HG03175 (cell line): ENCODE measurements at regions not wholly inside any gene's neighbourhood (a gene's known extent, or its start where the extent isn't known, plus 50 kb on each side); places are given as distances from the start of the nearest gene placed in this dataset.
"Not testable (repeated sequence)": the region's sequence is repeated elsewhere in the genome, so short reads cannot be mapped to it uniquely, and the experiment has no call there.

ENCODE experiments used
- ATAC-seq: cut with Tn5 transposase; IDR thresholded peaks from one replicate; pipeline ENCODE4 v1.9.1; 2021; ENCODE audit warnings: mild to moderate bottlenecking, moderate library complexity; ENCODE audit not compliant: unreplicated experiment

DNA sequence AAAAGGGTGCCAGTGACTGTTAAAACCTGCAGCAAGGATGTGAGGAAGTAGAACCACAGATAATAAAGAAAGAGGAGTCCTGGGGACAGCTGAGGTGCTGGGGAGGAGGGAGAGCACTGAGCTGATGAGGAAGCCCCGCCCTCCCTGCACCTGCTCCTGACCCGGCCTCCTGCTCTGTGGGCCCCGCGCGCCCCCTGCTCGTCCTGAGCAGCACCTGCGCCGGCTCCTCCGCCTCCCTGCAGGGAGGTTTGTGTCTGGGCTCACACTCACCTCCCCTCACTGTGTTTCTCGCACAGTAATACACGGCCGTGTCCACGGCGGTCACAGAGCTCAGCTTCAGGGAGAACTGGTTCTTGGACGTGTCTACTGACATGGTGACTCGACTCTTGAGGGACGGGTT, 797.6 kb downstream of the TMEM121 start:
- not testable (repeated sequence) for ATAC-seq

DNA sequence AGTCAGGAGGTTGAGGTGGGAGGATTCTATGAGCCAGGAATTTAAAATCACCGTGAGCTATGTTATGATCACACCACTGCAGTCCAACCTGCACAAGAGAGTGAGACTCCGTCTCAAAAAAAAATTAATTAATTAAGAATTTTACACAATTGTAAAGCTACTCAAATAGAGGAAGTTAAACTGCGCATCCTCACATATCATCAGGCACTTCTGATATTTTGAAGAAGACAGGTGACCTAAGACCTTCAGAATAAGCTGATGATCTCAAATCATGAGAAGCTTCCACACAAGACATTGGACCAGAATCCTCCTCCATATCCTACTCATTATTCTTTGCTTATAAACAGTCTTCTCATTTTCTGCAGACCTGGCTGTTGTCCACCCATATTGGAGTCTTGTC, 800.9 kb downstream of the TMEM121 start:
- ATAC-seq: no peak

DNA sequence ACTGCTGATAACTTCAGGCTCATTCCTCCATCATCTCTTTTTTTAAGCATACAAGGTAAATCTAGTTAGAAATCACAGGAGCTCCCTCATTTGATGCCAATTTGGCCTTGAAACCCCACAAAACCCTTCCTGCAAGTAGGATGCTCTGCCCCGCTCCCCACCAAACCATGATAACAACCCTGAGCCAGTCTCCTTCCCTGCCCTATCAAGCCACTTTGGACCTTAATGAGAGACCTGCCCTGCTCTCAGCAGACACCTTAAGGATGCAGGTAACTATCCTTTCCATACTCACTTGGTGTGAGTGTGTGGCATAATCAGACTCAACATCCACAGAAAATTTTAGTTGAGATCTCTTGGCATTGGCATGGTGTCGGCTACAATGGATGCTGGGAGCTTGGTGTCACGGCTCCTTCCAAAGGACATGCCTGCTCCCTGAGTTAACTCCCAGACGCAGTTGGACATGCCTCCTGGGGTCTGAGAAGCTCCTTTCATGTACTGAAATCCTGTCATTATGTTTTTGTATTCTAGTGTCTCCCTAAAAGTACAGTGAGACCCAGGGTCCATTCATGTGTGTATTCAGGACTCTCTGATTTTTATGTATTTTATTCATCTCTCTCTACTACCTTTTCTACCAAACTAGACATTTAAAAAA, 801.4 kb downstream of the TMEM121 start:
- ATAC-seq: not testable (repeated sequence)

DNA sequence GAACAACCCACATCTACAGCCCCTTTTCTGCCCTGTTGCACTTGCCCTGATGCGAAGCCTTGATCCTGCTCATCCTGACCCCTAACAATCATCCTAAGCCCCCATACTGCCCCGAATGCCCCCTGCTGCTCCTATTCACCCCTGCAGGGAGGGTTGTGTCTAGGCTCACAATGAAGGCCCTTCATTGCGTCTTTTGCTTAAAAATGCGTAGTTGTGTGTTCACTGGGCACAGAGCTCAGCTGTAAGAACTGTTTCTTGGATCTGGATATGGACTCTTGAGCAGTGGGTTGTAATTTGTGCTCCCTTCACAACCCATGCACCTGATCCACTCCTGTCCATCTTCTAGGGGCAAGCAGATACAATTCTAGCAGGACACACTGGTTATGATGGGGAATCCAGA, 802.9 kb downstream of the TMEM121 start:
- not testable (repeated sequence) for ATAC-seq

DNA sequence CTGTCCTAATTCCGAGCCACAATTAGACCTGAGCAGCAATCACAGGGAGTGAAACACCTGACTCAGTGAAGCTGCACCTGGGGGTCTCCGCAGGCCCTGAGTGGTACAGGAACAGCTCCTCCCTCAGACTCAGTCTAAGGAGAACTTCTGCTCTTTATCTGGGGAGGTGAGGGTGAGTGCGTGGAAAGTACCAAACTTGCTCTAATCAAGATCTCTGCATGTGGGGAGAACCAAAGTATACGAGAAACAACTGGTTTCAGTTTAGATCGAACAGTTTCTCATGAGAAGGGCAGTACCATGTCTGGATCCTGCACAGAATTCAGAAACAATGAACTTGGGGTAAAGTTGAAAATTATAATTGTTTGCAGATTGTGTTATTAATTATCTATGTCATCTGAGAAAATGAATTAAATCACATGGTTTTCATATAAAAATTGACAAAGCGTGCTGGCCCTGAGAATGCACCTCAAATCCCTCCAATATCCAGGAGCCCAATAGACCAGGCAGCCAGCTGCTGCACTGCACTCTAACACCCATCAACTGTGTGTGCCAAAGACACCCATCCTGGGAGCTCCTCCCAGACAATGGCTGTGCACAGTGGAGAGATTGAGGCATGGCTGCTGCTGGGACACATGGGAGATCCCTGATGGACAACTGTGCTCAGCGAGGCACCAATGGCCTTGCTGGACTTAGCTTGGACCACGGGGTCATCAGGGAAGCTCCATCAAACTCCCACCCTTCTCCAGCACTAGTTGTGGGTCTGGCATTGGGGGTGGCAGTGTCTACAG, 803.8 kb downstream of the TMEM121 start:
- ATAC-seq: not testable (repeated sequence)

DNA sequence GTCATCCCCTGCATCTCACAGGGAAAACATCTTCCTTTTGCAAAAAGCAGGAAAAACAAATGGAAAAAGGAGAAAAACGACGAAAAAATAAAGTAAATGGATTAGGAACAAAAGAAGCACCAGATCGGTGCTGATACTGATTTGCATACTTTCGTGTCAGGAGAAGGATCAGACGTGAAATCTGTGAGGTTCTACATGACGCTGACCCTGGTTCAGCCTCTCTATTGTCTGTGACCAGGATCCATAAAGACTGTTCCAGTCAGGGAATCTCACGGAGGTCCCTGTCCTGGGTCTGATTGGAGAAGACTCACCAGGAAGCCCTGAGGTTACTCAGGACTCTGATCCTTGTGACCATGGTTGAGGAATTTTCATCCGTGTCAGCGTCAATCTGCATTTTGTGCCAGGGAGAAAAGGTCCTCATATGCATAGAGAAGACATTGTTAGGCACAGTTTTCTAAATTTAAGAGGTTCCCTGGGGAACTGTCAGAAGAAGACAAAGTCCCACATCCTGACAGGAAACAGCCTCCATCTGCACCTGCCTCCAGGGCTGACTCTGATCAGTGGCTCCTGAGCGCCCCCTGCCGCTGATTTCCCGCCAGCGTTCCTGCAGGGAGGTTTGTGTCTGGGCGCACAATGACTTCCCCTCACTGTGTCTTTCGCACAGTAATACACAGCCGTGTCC, 808.2 kb downstream of the TMEM121 start:
- not testable (repeated sequence) for ATAC-seq

DNA sequence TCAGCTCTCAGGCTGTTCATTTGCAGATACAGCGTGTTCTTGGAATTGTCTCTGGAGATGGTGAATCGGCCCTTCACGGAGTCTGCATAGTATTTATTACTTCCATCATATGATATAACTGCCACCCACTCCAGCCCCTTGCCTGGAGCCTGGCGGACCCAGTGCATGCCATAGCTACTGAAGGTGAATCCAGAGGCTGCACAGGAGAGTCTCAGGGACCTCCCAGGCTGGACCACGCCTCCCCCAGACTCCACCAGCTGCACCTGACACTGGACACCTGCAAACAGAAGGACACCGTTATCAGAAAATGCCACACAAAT, 808.7 kb downstream of the TMEM121 start:
- not testable (repeated sequence) for ATAC-seq

DNA sequence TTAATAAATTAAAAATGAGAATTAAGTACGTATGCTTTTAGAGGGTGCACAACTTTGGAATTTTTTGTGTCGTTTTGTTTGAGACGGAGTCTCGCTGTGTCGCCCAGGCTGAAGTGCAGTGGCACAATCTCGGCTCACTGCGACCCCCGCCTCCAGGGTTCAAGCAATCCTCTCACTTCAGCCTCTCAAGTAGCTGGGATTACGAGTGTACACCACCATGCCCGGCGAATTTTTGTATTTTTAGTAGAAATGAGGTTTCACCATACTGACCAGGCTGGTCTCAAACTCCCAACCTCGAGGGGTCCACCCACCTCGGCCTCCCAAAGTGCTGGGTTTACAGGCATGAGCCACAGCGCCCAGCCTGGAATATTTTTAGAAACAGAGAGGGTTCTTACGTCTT, 812.4 kb downstream of the TMEM121 start:
- ATAC-seq: not testable (repeated sequence)

DNA sequence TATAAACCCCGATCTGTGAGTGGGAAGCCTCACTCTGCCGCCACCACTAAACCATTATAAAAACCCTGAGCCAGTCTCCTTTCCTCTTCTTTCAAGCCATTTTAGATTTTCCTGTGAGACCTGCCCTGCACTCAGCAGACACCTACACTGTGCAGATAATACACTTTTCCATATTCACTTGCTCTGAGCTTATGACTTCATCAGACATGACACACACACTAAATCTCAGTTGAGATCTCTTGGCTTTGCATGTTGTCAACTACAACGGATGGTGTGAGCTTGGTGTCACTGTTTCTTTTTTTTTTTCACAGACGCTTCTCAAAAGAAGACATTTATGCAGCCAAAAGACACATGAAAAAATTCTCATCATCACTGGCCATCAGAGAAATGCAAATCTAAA, 814.3 kb downstream of the TMEM121 start:
- ATAC-seq: not testable (repeated sequence)

DNA sequence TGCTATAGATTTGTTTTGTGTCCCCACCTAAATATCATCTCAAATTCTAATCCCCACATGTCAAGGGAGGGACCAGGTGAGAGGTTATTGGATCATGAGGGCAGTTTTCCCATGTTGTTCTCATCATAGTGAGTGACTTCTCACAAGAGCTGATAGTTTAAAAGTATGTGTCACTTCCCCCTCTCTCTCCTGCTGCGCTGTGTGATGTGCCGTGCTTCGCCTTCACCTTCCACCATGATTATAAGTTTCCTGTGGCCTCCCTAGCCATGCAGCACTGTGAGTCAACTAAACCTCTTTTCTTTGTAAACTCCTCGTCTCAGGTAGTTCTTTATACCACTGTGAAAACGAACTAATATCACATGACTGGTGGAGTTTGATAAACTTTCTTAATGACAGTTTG, 814.8 kb downstream of the TMEM121 start:
- not testable (repeated sequence) for ATAC-seq

DNA sequence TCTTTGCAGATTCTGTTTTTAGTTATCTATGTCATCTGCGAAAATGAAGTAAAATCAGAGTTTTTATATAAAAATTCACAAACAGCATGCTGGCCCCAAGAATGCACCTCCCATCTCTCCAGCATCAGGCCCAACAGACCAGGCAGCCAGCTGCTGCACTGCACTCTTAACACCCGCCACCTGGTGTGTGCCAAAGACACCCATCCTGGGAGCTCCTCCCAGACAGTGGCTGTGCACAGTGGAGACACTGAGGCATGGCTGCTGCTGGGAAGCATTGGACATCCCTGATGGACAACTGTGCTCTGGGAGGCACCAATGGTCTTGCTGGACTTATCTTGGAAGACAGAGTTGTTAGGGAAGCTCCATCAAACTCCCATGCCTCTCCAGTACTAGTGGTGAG, 817.2 kb downstream of the TMEM121 start:
- ATAC-seq: no peak

DNA sequence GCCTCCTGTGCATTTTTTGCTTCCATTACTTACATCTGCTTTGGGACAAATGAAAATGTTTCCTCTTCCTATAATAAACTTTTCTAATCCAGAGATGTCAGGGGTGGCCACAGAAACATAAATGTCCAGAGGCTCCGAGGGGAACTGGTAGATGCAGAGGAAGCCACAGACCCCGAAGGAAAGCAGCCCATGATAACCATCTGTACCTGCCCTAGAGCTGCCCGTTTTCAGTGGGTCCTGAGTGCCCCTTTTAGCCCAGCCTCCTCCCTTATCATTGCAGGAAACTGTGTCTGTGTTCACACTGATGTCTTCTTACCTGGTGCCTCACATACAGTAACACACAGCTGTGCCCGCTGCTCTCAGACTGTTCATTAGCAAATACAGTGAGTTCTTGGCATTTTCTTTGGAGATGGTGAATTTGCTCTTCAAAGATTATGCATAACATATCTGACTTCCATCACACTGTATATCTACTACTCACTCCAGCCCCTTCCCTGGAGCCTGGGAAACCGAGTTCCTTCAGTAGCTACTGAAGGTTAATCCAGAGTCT, 817.8 kb downstream of the TMEM121 start:
- ATAC-seq: not testable (repeated sequence)

DNA sequence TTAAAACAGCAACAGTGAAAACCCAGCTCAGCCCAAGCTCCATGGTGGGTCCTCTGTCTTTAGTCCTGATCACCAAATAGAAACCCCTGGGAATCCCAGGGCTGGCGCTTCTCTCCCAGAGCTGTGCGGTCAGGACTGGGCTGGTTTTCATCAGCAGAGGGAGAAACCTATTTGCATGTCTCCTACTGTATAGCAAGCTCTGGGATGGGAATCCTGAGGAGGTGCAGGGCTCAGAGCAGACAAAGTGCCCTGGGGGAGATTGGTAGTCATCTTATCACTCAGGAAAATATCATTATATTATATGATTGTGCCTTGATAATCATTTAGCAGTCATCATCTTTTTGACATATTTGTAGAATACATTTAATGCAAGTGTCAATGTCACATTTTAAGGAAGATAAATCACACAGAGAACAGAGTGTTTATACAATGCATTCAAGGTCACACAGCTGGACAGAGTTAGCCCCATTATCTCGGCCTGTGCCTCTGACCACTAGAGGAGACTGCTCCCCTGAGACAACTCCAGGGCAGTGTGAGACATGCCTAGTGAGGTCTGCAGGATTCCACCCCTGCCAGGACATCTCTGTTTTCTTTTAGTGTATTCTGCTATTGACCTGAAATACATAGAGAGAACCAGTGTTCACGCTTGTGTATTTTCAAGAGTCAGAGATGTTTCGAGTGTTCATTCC, 818.6 kb downstream of the TMEM121 start:
- ATAC-seq: not testable (repeated sequence)

DNA sequence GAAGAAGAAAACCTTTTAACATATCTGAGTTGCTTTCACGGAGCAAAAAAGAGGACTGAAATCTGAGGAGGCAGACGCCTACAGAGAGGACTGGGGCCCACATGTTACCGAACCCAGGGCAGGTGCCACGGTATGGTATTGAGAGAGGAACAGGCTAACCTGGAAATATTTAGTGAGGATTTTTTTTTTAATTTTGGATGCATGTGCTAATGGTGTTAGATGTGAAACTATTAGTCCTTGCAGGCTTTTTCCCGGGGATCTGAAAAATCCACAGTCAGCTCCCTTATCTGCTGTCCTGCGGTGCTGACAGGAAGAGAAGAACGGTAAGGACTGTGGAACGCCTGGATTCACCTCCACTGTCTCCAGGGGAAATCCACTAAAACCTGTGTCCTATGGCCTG, 819.7 kb downstream of the TMEM121 start:
- ATAC-seq: no peak

DNA sequence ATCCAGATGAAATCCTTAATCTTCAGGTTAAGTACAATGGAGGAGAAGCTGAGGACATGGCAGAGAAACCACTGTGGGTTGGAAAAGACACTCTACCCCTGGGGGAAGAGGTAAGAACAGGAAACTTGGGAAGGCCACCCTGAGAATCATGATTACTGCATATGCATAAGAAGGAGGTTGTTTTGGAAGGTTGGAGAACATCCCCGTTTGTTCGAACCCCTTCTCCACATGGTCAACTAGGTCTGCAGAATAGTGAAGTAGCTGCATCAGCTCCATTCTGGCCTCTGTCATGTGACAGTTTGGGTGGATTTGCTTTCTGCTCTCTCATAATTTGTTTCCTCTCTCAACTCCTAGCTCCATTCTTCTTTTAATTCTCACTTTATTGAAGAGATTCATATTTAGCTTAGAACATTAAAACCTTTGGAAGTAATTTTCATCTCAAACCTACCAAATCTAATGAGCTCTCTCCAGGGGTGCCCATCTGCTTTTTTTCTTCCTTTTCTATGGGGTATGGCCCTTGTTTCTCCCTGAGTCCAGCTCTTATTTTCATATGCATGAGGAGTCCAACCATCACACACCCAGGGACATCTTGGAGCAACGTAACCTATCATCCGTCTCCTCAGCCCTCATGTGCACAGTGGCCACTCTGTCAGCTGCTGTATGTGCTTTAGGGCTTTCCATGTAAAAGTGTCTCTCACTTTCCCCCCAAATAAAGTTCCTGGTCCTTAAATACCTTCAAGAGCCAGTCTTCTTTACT, 820.3 kb downstream of the TMEM121 start:
- ATAC-seq: no peak

DNA sequence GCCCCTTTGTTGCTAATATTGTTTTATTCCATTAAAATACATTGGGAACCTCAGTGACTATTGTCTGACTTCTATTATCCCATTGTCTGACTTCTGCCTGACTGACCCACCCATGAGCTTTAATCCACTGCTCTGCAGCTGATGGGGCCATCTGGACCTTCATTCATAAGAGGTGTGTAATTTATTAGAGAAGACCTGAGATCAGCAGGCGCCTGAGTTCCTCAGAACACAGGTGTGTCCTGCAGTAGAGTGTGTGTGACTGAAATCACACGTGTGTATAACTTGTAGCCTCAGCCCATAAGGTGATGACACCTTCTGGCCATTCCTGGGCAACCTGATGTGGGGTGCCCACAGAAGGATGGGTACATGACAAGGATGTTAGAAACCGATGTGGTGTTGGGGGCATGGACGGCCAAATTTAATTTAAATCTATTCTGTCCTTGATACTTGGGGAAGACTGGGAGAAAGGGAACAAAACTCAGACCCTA, 821.0 kb downstream of the TMEM121 start:
- no peak for ATAC-seq

DNA sequence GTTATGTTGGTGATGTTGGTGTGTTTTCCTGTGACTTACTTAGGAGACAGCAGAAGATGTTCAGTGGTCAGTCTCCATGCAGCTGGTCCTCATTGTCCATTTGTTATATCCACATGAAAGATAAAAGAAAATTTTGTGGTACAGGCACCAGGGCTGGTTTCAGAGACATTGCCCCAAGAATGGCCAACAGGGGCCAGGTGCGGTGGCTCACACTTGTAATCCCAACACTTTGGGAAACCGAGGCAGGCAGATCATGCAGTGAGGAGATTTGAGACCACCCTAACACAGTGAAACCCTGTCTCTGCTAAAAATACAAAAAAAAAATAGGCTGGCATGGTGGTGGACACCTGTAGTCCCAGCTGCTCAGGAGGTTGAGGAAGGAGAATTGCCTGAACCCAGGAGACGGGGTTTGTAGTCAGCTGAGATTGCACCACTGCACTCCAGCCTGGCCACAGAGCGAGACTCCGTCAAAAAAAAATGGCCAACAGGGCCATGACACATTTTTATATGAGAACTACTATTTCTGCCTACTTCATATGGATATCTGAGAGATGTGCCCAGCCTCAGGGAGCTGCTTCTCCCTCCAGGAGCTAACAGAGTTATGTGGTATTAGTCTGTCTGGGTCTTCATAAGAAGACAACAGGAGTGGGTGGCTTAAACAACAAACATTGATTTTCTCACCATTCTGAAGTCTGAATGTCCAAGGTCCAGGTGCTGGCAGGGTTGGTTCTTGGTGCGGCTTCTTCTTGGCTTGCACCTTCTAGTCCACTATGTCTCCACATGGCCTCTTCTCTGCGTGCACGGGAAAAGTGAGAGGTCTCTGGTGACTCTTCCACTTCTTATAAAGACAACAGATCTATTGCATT, 821.7 kb downstream of the TMEM121 start:
- ATAC-seq: no peak

DNA sequence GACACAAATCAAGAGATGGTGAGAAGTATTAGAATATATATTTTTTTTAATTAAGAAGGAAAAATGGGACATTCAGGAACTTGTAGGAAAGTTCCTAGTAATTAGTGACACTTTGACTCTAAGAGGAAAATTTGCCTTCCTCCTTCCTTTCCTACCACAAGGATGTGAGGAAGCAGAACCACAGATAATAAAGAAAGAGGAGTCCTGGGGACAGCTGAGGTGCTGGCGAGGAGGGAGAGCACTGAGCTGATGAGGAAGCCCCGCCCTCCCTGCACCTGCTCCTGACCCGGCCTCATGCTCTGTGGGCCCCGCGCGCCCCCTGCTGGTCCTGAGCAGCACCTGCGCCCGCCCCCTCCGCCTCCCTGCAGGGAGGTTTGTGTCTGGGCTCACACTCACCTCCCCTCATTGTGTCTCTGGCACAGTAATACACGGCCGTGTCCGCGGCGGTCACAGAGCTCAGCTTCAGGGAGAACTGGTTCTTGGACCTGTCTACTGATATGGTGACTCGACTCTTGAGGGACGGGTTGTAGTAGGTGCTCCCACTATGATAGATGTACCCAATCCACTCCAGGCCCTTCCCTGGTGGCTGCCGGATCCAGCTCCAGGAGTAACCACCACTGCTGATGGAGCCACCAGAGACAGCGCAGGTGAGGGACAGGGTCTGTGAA, 822.6 kb downstream of the TMEM121 start:
- not testable (repeated sequence) for ATAC-seq
